IMR-90 (cell line): ENCODE measurements at regions not wholly inside any gene's neighbourhood (a gene's known extent, or its start where the extent isn't known, plus 50 kb on each side); places are given as distances from the start of the nearest gene placed in this dataset.

Experiments used
- ATAC-seq: fragments of 200-7000 bp; cut with Tn5 transposase; 2 replicates; pipeline ENCODE4 v1.9.1; 2020; ENCODE audit warnings: low read depth, mild to moderate bottlenecking, moderate library complexity
- BruUV-seq: library from RNA; stranded (reverse); fragments of 400-500 nt; replicated peaks from 2 replicates; lab custom pipeline; 2021; lab: Mats Ljungman, UMichigan
- CTCF ChIA-PET: fragments of 300-600 bp; formaldehyde crosslinking; extraction: SDS; loops from one replicate; lab custom pipeline; 2021; ENCODE audit warnings: antibody characterized with exemption; lab: Yijun Ruan, JAX
- POLR2A ChIA-PET: fragments of 300-600 bp; sonication (Branson Sonifier 250); formaldehyde crosslinking; loops from one replicate; lab custom pipeline; 2022; ENCODE audit warnings: antibody characterized with exemption; ENCODE audit not compliant: unreplicated experiment; lab: Charles Lee
- DNase-seq: peaks from one replicate; pipeline ENCODE4 v3.0.0; 2013
- H2AFZ ChIP-seq: replicated peaks from 2 replicates; pipeline ENCODE3; 2013; ENCODE audit warnings: low read length, mild to moderate bottlenecking; ENCODE audit not compliant: poor library complexity
- H2AK5ac ChIP-seq: 2 replicates; pipeline ENCODE4 v1.6.1; 2013; ENCODE audit warnings: low read depth, low read length, inconsistent platforms
- H2AK9ac ChIP-seq: replicated peaks from 2 replicates; pipeline ENCODE3; 2013; ENCODE audit warnings: mild to moderate bottlenecking, low read depth, low read length, moderate library complexity; ENCODE audit not compliant: poor library complexity
- H2BK120ac ChIP-seq: 2 replicates; pipeline ENCODE4 v1.6.1; 2013; ENCODE audit warnings: low read depth, low read length, inconsistent platforms
- H2BK15ac ChIP-seq: 3 replicates; pipeline ENCODE4 v1.6.1; 2013; ENCODE audit warnings: low read depth, low read length, inconsistent platforms
- H2BK20ac ChIP-seq: 2 replicates; pipeline ENCODE4 v1.6.1; 2013; ENCODE audit warnings: low read depth, mild to moderate bottlenecking, inconsistent platforms, low read length, moderate library complexity
- H2BK5ac ChIP-seq: 2 replicates; pipeline ENCODE4 v1.6.1; 2013; ENCODE audit warnings: mild to moderate bottlenecking, low read depth, low read length, inconsistent platforms; ENCODE audit not compliant: poor library complexity, severe bottlenecking
- H3K14ac ChIP-seq: replicated peaks from 2 replicates; pipeline ENCODE4 v1.6.1; 2013; ENCODE audit warnings: low read depth, low read length, inconsistent platforms
- H3K18ac ChIP-seq: 2 replicates; pipeline ENCODE4 v1.6.1; 2013; ENCODE audit warnings: low read depth, low read length, control low read depth
- H3K23ac ChIP-seq: 2 replicates; pipeline ENCODE4 v1.6.1; 2013; ENCODE audit warnings: low read depth, low read length, inconsistent platforms
- H3K27ac ChIP-seq: 2 replicates; pipeline ENCODE4 v1.5.1; 2013; ENCODE audit warnings: mild to moderate bottlenecking, control low read depth, low read length; ENCODE audit not compliant: insufficient read depth
- H3K27me3 ChIP-seq: 2 replicates; pipeline ENCODE4 v1.6.1; 2013; ENCODE audit warnings: low read length; ENCODE audit not compliant: control insufficient read depth, insufficient read depth
- H3K36me3 ChIP-seq: 2 replicates; pipeline ENCODE4 v1.6.1; 2013; ENCODE audit warnings: low read length, mixed read lengths; ENCODE audit not compliant: control insufficient read depth, insufficient read depth
- H3K4ac ChIP-seq: 2 replicates; pipeline ENCODE4 v1.6.1; 2013; ENCODE audit warnings: low read depth, low read length, inconsistent platforms
- H3K4me1 ChIP-seq: 2 replicates; pipeline ENCODE4 v1.6.1; 2013; ENCODE audit warnings: low read length, mixed read lengths; ENCODE audit not compliant: control insufficient read depth, insufficient read depth
- H3K4me2 ChIP-seq: 2 replicates; pipeline ENCODE4 v1.6.1; 2013; ENCODE audit warnings: low read depth, mild to moderate bottlenecking, control low read depth, low read length, moderate library complexity
- H3K4me3 ChIP-seq: 2 replicates; pipeline ENCODE4 v1.5.1; 2013; ENCODE audit warnings: low read depth, mild to moderate bottlenecking, control low read depth, low read length, moderate library complexity; ENCODE audit not compliant: insufficient read depth
- H3K56ac ChIP-seq: 2 replicates; pipeline ENCODE4 v1.6.1; 2013; ENCODE audit warnings: low read length, inconsistent platforms; ENCODE audit not compliant: insufficient read depth; ENCODE audit errors: extremely low read depth
- H3K79me1 ChIP-seq, 2 experiments: 2 replicates each; pipeline ENCODE4 v1.6.1; 2013; ENCODE audit warnings: low read length in 2 of 2, inconsistent platforms in 1 of 2, low read depth in 1 of 2
- H3K9ac ChIP-seq: 2 replicates; pipeline ENCODE4 v1.6.1; 2013; ENCODE audit warnings: low read depth, low read length, control low read depth
- H3K9me1 ChIP-seq: 2 replicates; pipeline ENCODE4 v1.6.1; 2013; ENCODE audit warnings: low read length, inconsistent platforms; ENCODE audit not compliant: insufficient read depth
- H3K9me3 ChIP-seq: 2 replicates; pipeline ENCODE4 v1.6.1; 2013; ENCODE audit warnings: low read length; ENCODE audit not compliant: control insufficient read depth, insufficient read depth
- H4K20me1 ChIP-seq: 2 replicates; pipeline ENCODE4 v1.6.1; 2013; ENCODE audit warnings: low read length, inconsistent platforms; ENCODE audit not compliant: insufficient read depth
- H4K5ac ChIP-seq: 2 replicates; pipeline ENCODE4 v1.6.1; 2013; ENCODE audit warnings: mild to moderate bottlenecking, low read depth, low read length, control low read depth
- H4K8ac ChIP-seq, 2 experiments: 2 replicates each; pipeline ENCODE4 v1.6.1; 2013; ENCODE audit warnings: low read depth in 2 of 2, low read length in 2 of 2, control low read depth in 1 of 2, inconsistent platforms in 1 of 2
- H4K91ac ChIP-seq: 2 replicates; pipeline ENCODE4 v1.6.1; 2013; ENCODE audit warnings: low read depth, low read length, inconsistent platforms; ENCODE audit not compliant: insufficient read depth
- BHLHE40 ChIP-seq: fragments of 150-350 bp; IDR thresholded peaks from 2 replicates; pipeline ENCODE4 v1.6.1; 2016; ENCODE audit warnings: mild to moderate bottlenecking, low read depth, low read length
- CEBPB ChIP-seq: IDR thresholded peaks from 2 replicates; pipeline ENCODE4 v1.6.1; 2012; ENCODE audit warnings: low read depth, low read length, improper control_type of control experiment
- CHD1 ChIP-seq: IDR thresholded peaks from 2 replicates; pipeline ENCODE4 v1.6.1; 2012; ENCODE audit warnings: low read depth, low read length, improper control_type of control experiment
- FOS ChIP-seq: fragments of 150-350 bp; IDR thresholded peaks from 2 replicates; pipeline ENCODE4 v1.6.1; 2016; ENCODE audit warnings: low read depth, low read length
- MAFK ChIP-seq: IDR thresholded peaks from 2 replicates; pipeline ENCODE4 v1.6.1; 2012; ENCODE audit warnings: low read depth, low read length, improper control_type of control experiment
- MAZ ChIP-seq: IDR thresholded peaks from 2 replicates; pipeline ENCODE4 v1.6.1; 2012; ENCODE audit warnings: low read depth, mild to moderate bottlenecking, low read length, improper control_type of control experiment, moderate library complexity, borderline replicate concordance
- MXI1 ChIP-seq: IDR thresholded peaks from 2 replicates; pipeline ENCODE4 v1.6.1; 2012; ENCODE audit warnings: low read depth, mild to moderate bottlenecking, low read length, moderate library complexity, borderline replicate concordance
- NFE2L2 ChIP-seq: fragments of 150-350 bp; IDR thresholded peaks from 2 replicates; pipeline ENCODE4 v1.6.1; 2016; ENCODE audit warnings: low read depth, mild to moderate bottlenecking, low read length
- POLR2A ChIP-seq: IDR thresholded peaks from 2 replicates; pipeline ENCODE4 v1.6.1; 2012; ENCODE audit warnings: mild to moderate bottlenecking, low read depth, low read length
- RAD21 ChIP-seq: IDR thresholded peaks from 2 replicates; pipeline ENCODE4 v1.6.1; 2012; ENCODE audit warnings: low read length, improper control_type of control experiment
- RCOR1 ChIP-seq: IDR thresholded peaks from 2 replicates; pipeline ENCODE4 v1.6.1; 2012; ENCODE audit warnings: mild to moderate bottlenecking, low read length, improper control_type of control experiment; ENCODE audit not compliant: insufficient replicate concordance
- RFX5 ChIP-seq: IDR thresholded peaks from 2 replicates; pipeline ENCODE4 v1.8.0; 2012; ENCODE audit warnings: low read depth, mild to moderate bottlenecking, low read length, moderate library complexity
- SMC3 ChIP-seq: fragments of 150-350 bp; IDR thresholded peaks from 2 replicates; pipeline ENCODE4 v1.6.1; 2016; ENCODE audit warnings: low read depth, mild to moderate bottlenecking, antibody characterized with exemption, low read length, moderate library complexity
- WGBS, 2 experiments: methylation state at CpG; one replicate each; pipeline versions ENCODE4 v1.1.5 to v1.1.7; 2013; ENCODE audit warnings: missing lambda C conversion rate in 2 of 2; ENCODE audit not compliant: insufficient read length in 1 of 2; ENCODE audit errors: extremely low coverage in 2 of 2; 5-methylcytosine and 5-hydroxymethylcytosine counted together
- dilution Hi-C: fragments of 300-500 bp; cut with HindIII; formaldehyde crosslinking; loops from one replicate; pipeline ENCODE4 v1.14.3; 2018; ENCODE audit warnings: low sequenced_read_pairs; ENCODE audit not compliant: unreplicated experiment
- in situ Hi-C: fragments of 300-500 bp; cut with MboI; formaldehyde crosslinking; loops from 3 replicates; pipeline ENCODE4 v1.14.3; 2019; ENCODE audit warnings: low sequenced_read_pairs, inconsistent platforms, mixed read lengths
- intact Hi-C: fragments of 100-400 bp; cut with micrococcal nuclease; formaldehyde crosslinking; loops from 2 replicates; pipeline ENCODE4 v1.10.0; 2022
- TF ChIP-seq, protein P1 (sequence below): fragments of 150-350 bp; IDR thresholded peaks from 2 replicates; pipeline ENCODE4 v1.6.1; 2017; ENCODE audit warnings: mild to moderate bottlenecking, antibody characterized with exemption, low read length, low read depth
- TF ChIP-seq, protein P2 (sequence below): fragments of 150-350 bp; IDR thresholded peaks from 2 replicates; pipeline ENCODE4 v1.6.1; 2016; ENCODE audit warnings: low read depth, mild to moderate bottlenecking, low read length, moderate library complexity, borderline replicate concordance
- TF ChIP-seq, protein P3 (sequence below): conservative IDR thresholded peaks from 2 replicates; pipeline ENCODE4 v1.5.1; 2012; ENCODE audit warnings: mild to moderate bottlenecking, low read depth, low read length, improper control_type of control experiment

DNA sequence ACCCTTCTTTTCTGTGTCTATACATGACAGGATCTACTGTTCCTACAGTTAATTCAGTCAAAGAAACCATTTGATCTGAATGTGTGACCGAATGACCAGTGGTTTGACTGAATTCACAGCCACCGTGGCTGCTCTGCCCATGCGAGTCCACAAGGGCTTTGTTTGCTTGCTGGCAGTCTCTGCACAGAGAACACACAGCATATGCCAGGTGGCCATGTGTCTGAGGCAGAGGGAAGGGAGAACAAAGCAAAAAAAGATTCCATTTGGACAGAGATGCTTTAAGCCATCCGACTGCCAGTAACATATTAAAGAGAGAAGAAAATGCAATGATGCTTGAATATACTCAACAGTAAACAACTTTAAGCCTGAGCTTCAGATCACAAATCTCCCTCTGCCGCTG, 737.8 kb upstream of the CXADR start:
- peak overlapping the region; percentile 55 for H2BK120ac ChIP-seq
- no peak overlapping the region for H4K8ac ChIP-seq
- no peak overlapping the region for H3K18ac ChIP-seq
- H2AK9ac ChIP-seq: no peak overlapping the region
- no peaks in the 10 kb centered on the region for H3K27me3 ChIP-seq
- no peak for ATAC-seq
- no peak overlapping the region for H2BK15ac ChIP-seq
- H3K36me3 ChIP-seq: no peaks in the 10 kb centered on the region
- no peak for DNase-seq
- TF ChIP-seq, protein P1, sequence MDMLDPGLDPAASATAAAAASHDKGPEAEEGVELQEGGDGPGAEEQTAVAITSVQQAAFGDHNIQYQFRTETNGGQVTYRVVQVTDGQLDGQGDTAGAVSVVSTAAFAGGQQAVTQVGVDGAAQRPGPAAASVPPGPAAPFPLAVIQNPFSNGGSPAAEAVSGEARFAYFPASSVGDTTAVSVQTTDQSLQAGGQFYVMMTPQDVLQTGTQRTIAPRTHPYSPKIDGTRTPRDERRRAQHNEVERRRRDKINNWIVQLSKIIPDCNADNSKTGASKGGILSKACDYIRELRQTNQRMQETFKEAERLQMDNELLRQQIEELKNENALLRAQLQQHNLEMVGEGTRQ: no peak
- TF ChIP-seq MXI1: no peak
- TF ChIP-seq, protein P2, sequence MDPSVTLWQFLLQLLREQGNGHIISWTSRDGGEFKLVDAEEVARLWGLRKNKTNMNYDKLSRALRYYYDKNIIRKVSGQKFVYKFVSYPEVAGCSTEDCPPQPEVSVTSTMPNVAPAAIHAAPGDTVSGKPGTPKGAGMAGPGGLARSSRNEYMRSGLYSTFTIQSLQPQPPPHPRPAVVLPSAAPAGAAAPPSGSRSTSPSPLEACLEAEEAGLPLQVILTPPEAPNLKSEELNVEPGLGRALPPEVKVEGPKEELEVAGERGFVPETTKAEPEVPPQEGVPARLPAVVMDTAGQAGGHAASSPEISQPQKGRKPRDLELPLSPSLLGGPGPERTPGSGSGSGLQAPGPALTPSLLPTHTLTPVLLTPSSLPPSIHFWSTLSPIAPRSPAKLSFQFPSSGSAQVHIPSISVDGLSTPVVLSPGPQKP: no peak
- no peak for TF ChIP-seq RAD21
- TF ChIP-seq, protein P3, sequence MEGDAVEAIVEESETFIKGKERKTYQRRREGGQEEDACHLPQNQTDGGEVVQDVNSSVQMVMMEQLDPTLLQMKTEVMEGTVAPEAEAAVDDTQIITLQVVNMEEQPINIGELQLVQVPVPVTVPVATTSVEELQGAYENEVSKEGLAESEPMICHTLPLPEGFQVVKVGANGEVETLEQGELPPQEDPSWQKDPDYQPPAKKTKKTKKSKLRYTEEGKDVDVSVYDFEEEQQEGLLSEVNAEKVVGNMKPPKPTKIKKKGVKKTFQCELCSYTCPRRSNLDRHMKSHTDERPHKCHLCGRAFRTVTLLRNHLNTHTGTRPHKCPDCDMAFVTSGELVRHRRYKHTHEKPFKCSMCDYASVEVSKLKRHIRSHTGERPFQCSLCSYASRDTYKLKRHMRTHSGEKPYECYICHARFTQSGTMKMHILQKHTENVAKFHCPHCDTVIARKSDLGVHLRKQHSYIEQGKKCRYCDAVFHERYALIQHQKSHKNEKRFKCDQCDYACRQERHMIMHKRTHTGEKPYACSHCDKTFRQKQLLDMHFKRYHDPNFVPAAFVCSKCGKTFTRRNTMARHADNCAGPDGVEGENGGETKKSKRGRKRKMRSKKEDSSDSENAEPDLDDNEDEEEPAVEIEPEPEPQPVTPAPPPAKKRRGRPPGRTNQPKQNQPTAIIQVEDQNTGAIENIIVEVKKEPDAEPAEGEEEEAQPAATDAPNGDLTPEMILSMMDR: no peak
- TF ChIP-seq RFX5: no peak
- TF ChIP-seq MAZ: no peak
- TF ChIP-seq NFE2L2: no peak
- TF ChIP-seq FOS: no peak
- TF ChIP-seq SMC3: no peak
- TF ChIP-seq BHLHE40: no peak
- no peak for TF ChIP-seq POLR2A
- no peak for TF ChIP-seq CEBPB
- TF ChIP-seq MAFK: no peak
- no peak for TF ChIP-seq CHD1
- TF ChIP-seq RCOR1: no peak
- no peaks in the 10 kb centered on the region for H3K9me3 ChIP-seq
- H2AK5ac ChIP-seq: no peak overlapping the region
- no peak overlapping the region for H3K4ac ChIP-seq
- H4K91ac ChIP-seq: no peak overlapping the region
- H4K20me1 ChIP-seq: no peaks in the 10 kb centered on the region
- H3K79me1 ChIP-seq: no peaks in the 10 kb centered on the region
- no peak overlapping the region for H2BK20ac ChIP-seq
- no CpG with 5 or more reads among the region's 5 CpGs for WGBS, 2 experiments
- intact Hi-C loops: no loop called here
- in situ Hi-C loops: no loop called here
- no peak overlapping the region for H3K56ac ChIP-seq
- H3K4me1 ChIP-seq: peaks cover 4% of the 10 kb centered on the region
- ChIA-PET POLR2A (no interaction called here), CTCF (no interaction called here)
- H3K27ac ChIP-seq: no peak overlapping the region
- H3K9me1 ChIP-seq: peaks cover 2% of the 10 kb centered on the region
- no TSS peak for BruUV-seq
- no peak overlapping the region for H3K23ac ChIP-seq
- no peak overlapping the region for H2AFZ ChIP-seq
- H3K9ac ChIP-seq: no peak overlapping the region
- H4K5ac ChIP-seq: no peak overlapping the region
- no peak overlapping the region for H3K4me2 ChIP-seq
- dilution Hi-C loops: no loop called here
- H3K4me3 ChIP-seq: no peak overlapping the region
- no peak overlapping the region for H3K14ac ChIP-seq
- H2BK5ac ChIP-seq: no peak overlapping the region
